Gastrocnemius medialis (tissue), 4 donors: ENCODE measurements at regions not wholly inside any gene's neighbourhood (a gene's known extent, or its start where the extent isn't known, plus 50 kb on each side); places are given as distances from the start of the nearest gene placed in this dataset.

Experiments used
- ATAC-seq, 2 donors: fragments of 150-250 bp; one replicate each; pipeline ENCODE4 v1.9.1; 2016
- DNase-seq, 2 donors: peaks; one replicate each; pipeline ENCODE4 v3.0.0-alpha.2; 2019
- H3K27ac ChIP-seq, 4 donors: fragments of 200-600 bp; sonication (generic); 1 replicate in 1 of 4; 2 replicates in 3 of 4; pipeline ENCODE4 v1.5.1; 2016 to 2018; ENCODE audit warnings: mild to moderate bottlenecking in 2 of 4, moderate library complexity in 1 of 4
- H3K27me3 ChIP-seq, 3 donors: fragments of 200-600 bp; sonication (generic) in 2 of 3; 1 replicate in 1 of 3; 2 replicates in 2 of 3; pipeline versions ENCODE4 v1.5.1 to v1.6.0; 2016 to 2019; ENCODE audit warnings: mild to moderate bottlenecking in 1 of 3, moderate library complexity in 1 of 3
- H3K36me3 ChIP-seq, 2 donors: fragments of 200-600 bp; sonication (generic) in 1 of 2; one replicate each; pipeline ENCODE4 v1.5.1; 2017 to 2018
- H3K4me1 ChIP-seq, 2 donors: fragments of 200-600 bp; sonication (generic) in 1 of 2; one replicate each; pipeline ENCODE4 v1.5.1; 2016 to 2017; ENCODE audit warnings: mild to moderate bottlenecking in 2 of 2
- H3K4me3 ChIP-seq, 4 donors: fragments of 200-600 bp; sonication (generic) in 3 of 4; 1 replicate in 1 of 4; 2 replicates in 3 of 4; pipeline ENCODE4 v1.5.1; 2016 to 2019; ENCODE audit warnings: mild to moderate bottlenecking in 2 of 4
- H3K9me3 ChIP-seq, 3 donors: fragments of 200-600 bp; sonication (generic) in 2 of 3; 1 replicate in 1 of 3; 2 replicates in 2 of 3; pipeline ENCODE4 v1.5.1; 2016 to 2019
- CTCF ChIP-seq, 5 experiments: fragments of 450-650 bp in 3 of 5; fragments of 200-600 bp in 2 of 5; sonication (generic) in 2 of 5; IDR thresholded peaks in 4 of 5; conservative IDR thresholded peaks in 1 of 5; 1 replicate in 4 of 5; 2 replicates in 1 of 5; pipeline ENCODE4 v1.5.1; 2016 to 2019; ENCODE audit warnings: antibody characterized with exemption in 5 of 5, mild to moderate bottlenecking in 3 of 5, moderate library complexity in 3 of 5
- POLR2A ChIP-seq, 2 donors: fragments of 450-650 bp; IDR thresholded peaks; one replicate each; pipeline ENCODE4 v1.6.1; 2017; ENCODE audit warnings: antibody characterized with exemption in 2 of 2, mild to moderate bottlenecking in 2 of 2, moderate library complexity in 2 of 2
- in situ Hi-C, 4 donors: fragments of 200-750 bp; cut with MboI; loops; one replicate each; pipeline versions ENCODE4 v1.15.0 to v1.8.0; 2017; ENCODE audit warnings: low sequenced_read_pairs in 4 of 4
- intact Hi-C: fragments of 100-400 bp; cut with DNase I; formaldehyde crosslinking; loops from one replicate; pipeline ENCODE4 v1.15.1; 2023; ENCODE audit warnings: low total_unique reads

- Histone ChIP-seq H3K4me1 (no peaks in the 10 kb centered on the region), H3K27me3 (no peaks in the 10 kb centered on the region), H3K36me3 (no peaks in the 10 kb centered on the region), H3K27ac (no peak overlapping the region), H3K9me3 (no peaks in the 10 kb centered on the region), H3K4me3 (no peak overlapping the region)
- DNase-seq: no peak
- intact Hi-C loops (no loop called here), in situ Hi-C loops (no loop called here)
- TF ChIP-seq CTCF (IDR thresholded peaks at IDR 0.05 in 4 of 5, conservative IDR thresholded peaks at IDR 0.05 in 1 of 5) (no peak), POLR2A (IDR thresholded peaks at IDR 0.05) (no peak)
- ATAC-seq: no peak
Measured at GRCh38 chr6:67248077-67248476, 1387.0 kb upstream of the ADGRB3 start.

GRCh38 chr6:67244037-67244436, 1391.0 kb upstream of the ADGRB3 start:
- intact Hi-C loops (no loop called here), in situ Hi-C loops (no loop called here)
- Histone ChIP-seq H3K9me3 (no peaks in the 10 kb centered on the region), H3K4me3 (no peak overlapping the region), H3K27me3 (no peaks in the 10 kb centered on the region), H3K36me3 (no peaks in the 10 kb centered on the region), H3K4me1 (no peaks in the 10 kb centered on the region), H3K27ac (no peak overlapping the region)
- no peak for TF ChIP-seq POLR2A (IDR thresholded peaks at IDR 0.05)
- no peak for TF ChIP-seq CTCF (IDR thresholded peaks at IDR 0.05 in 4 of 5, conservative IDR thresholded peaks at IDR 0.05 in 1 of 5)
- ATAC-seq (no peak), DNase-seq (no peak)

- intact Hi-C loops (no loop called here), in situ Hi-C loops (no loop called here)
- Histone ChIP-seq H3K27me3 (no peaks in the 10 kb centered on the region), H3K4me3 (no peak overlapping the region), H3K27ac (no peak overlapping the region), H3K9me3 (no peaks in the 10 kb centered on the region), H3K4me1 (no peaks in the 10 kb centered on the region), H3K36me3 (no peaks in the 10 kb centered on the region)
- DNase-seq (no peak), ATAC-seq (no peak)
- TF ChIP-seq CTCF (IDR thresholded peaks at IDR 0.05 in 4 of 5, conservative IDR thresholded peaks at IDR 0.05 in 1 of 5) (no peak), POLR2A (IDR thresholded peaks at IDR 0.05) (no peak)
Measured at GRCh38 chr6:67237277-67237676, 1397.8 kb upstream of the ADGRB3 start.

- DNase-seq: no peak
Measured at GRCh38 chr6:67231092-67231491, 1404.0 kb upstream of the ADGRB3 start.

More at GRCh38 chr6:67231092-67231491, 1404.0 kb upstream of the ADGRB3 start:
- no peaks in the 10 kb centered on the region for H3K9me3 ChIP-seq
- H3K36me3 ChIP-seq: no peaks in the 10 kb centered on the region
- no peaks in the 10 kb centered on the region for H3K4me1 ChIP-seq
- no peak for ATAC-seq
- in situ Hi-C loops: no loop called here
- H3K27me3 ChIP-seq: no peaks in the 10 kb centered on the region
- no peak overlapping the region for H3K4me3 ChIP-seq
- TF ChIP-seq POLR2A (IDR thresholded peaks at IDR 0.05) (no peak), CTCF (IDR thresholded peaks at IDR 0.05 in 4 of 5, conservative IDR thresholded peaks at IDR 0.05 in 1 of 5) (no peak)
- no peak overlapping the region for H3K27ac ChIP-seq
- intact Hi-C loops: no loop called here
